ENCODE measurements at regions not wholly inside any gene's neighbourhood (a gene's known extent, or its start where the extent isn't known, plus 50 kb on each side); places are given as distances from the start of the nearest gene placed in this dataset.
"Not testable (repeated sequence)": the region's sequence is repeated elsewhere in the genome, so short reads cannot be mapped to it uniquely, and the experiment has no call there.

DNA sequence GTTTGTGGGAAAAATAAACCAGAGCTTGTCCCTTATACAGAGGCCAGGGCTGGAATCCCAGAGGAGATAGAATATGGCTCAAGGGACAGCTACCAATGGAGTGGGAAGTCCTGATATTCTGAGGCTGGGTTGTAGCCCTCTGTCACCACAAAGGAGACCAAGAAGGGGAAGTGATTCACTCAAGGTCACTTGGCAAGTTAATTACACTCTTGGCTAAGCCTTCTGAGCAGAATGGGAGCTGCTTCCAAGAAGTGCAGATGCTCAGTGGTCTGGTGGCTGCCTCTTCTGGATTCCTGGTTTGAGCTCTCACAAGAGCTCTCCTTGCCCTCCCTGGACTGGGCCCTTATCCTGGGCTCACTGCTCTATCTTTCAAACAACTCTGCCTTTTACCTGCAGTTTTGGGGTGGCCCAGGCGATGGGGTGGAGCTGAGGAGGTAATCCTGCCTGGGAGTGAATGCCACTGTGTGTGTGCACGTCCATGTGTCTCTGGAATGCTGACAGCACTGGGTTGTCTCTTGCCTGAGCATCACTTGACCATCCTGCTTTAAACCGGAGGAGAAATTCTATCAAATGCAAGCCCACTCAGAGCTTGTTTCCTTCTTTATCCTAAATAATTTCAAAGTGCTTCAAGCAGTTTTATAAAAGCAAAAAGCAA lies 168.2 kb downstream of the KCNS3 start:
- no peak overlapping the region for H3K4me3 ChIP-seq (ENCODE audit: low read length)
- no peak for DNase-seq (ENCODE audit: low read depth, low spot score)

DNA sequence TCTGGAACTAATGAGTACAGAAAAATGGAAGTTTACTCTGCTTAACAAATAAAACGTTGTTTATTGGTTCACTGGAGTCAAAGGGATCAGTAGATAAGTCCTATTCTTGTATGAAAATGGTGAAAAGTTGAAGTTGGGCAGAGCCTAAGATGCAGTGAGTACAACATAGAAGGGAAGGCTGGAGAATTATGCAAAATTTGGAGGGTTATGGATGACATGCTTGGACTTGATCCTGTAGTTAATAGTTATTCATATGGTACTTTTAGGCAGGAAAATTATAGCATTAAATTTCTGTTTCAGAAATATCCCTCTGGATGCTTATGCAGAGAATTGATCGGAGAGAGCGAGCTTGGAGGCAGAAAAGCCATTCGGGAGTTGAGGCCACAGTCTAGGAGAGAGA lies 167.6 kb downstream of the KCNS3 start:
- DNase-seq (ENCODE audit: low read depth, low spot score): no peak
- H3K4me3 ChIP-seq (ENCODE audit: low read length): no peak overlapping the region

DNA sequence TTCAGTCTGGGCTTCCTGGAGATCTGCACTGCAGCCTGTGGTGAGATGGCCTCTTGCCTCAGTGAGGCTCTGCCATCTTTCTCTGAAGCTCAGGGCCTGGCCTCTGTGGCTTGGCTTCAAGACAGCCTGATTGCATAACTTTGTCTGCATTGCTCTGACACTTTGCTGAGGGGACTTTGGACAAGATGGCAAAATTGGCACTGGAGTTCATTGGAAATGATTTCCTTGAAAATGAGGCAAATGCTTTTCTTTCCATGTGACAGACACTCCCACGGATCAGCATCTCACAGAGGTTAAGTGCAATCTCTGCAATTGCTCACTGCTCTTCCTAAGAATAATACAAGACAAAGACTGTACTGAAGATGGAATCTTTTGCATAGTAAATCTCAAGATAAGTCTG lies 166.8 kb downstream of the KCNS3 start:
- H3K4me3 ChIP-seq (ENCODE audit: low read length): no peak overlapping the region
- DNase-seq (ENCODE audit: low read depth, low spot score): no peak

DNA sequence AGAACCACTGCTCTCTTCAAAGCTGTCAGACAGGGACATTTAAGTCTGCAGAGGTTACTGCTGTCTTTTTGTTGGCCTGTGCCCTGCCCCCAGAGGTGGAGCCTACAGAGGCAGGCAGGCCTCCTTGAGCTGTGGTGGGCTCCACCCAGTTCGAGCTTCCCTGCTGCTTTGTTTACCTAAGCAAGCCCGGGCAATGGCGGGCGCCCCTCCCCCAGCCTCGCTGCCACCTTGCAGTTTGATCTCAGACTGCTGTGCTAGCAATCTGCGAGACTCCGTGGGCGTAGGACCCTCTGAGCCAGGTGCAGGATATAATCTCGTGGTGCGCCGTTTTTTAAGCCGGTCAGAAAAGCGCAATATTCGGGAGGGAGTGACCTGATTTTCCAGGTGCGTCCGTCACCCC lies 138.9 kb downstream of the KCNS3 start:
- not testable (repeated sequence) for H3K4me3 ChIP-seq (ENCODE audit: low read length); DNase-seq (ENCODE audit: low read depth, low spot score)

DNA sequence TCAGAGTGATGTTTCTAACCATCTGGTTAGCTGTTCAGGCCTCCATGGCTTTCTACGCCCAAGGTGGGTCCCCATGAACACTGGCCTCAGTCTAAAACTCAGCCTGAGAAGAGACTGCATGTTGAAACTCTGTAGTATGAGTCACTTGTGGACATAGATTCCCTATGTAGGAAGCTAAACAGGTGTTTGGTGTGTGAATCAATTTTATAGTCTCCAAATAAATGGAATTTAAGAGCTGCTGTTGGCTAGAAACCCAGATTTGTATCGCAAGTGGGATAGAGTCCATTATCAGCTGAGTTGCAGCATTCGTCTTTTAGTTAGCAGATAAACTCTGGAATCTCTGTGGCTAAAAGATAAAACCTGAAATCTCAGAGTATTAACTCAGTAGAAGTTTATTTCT lies 131.4 kb downstream of the KCNS3 start:
- no peak for DNase-seq (ENCODE audit: low read depth, low spot score)
- H3K4me3 ChIP-seq (ENCODE audit: low read length): no peak overlapping the region

DNA sequence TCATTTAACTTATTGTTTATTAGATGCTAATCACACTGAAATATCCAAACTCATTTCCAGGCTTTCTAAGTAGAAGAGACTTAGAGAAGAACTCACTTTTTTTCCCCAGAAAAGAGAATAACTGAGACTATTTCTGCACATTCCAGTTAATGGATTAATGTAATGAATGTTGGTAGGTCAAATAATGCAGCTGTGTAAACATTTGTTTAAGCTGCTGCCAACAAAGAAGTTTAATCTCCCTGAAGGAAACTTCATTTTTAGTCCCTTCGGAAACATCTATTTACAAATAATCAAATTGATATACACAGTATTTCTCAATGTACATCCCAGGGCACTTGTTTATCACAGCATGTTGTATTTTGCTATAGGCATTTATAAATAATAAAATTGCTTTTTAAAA lies 126.9 kb downstream of the KCNS3 start:
- no peak overlapping the region for H3K4me3 ChIP-seq (ENCODE audit: low read length)
- DNase-seq (ENCODE audit: low read depth, low spot score): no peak

DNA sequence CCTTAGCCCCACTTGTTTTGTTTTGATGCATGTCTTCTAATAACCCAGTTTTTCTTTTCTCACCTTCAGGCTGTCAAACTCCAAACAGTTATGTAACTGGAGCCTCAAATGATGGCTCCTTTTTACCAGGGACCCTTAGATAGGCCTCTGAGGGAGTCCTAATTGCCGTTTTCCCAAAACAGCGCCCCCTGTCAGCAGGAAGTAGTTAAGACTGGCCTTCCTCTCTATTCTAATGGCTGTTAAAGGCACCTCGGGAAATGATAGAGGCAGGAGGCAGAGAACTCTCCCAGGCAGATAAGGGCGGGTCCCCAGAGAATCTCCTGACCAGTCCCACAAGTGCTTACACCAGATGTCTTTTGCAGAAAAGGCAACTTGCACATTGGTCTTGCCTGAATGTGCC lies 123.2 kb downstream of the KCNS3 start:
- no peak for DNase-seq (ENCODE audit: low read depth, low spot score)

DNA sequence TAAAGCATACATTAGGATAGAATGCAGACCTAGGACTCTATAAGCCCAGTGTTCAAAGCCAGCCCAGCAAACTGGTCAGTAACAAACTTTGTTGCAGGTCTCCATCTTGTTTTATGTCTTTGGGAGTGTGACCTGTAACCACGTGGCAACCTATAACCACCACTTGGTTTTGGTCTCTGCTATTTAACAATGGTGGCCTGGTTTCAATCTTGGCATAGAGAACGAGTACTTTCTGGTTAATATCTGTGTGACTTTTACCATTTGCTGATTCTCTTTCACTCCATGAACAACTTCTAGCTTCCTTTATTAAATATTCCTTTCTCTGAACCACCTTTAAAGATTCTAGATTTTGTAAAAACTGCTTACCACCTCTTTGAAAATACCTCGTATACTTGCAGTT lies 118.5 kb downstream of the KCNS3 start:
- DNase-seq (ENCODE audit: low read depth, low spot score): no peak
- H3K4me3 ChIP-seq (ENCODE audit: low read length): no peak overlapping the region

More for the DNA sequence above, 123.2 kb downstream of the KCNS3 start:
- H3K4me3 ChIP-seq (ENCODE audit: low read length): no peak overlapping the region

DNA sequence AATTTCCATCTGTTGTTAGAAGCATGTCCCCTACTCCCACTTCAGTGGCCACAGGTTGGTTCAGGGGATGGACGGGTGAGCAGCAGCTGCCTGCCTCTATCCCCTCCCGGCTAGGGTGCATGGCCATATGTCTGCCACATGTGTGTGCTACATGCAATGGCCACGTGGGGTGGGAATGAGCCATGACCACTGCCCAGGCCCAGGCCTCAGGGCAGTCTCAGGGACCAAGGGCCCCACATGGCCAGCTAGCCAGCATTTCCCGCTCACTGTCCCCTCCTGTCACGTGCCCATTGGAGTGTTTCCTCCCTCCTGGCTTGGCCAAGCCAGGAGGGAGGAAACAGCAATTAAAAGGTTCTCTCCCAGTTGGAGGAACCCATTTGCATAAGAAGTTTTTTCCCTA lies 117.1 kb downstream of the KCNS3 start:
- H3K4me3 ChIP-seq (ENCODE audit: low read length): no peak overlapping the region
- no peak for DNase-seq (ENCODE audit: low read depth, low spot score)

Measured in Jurkat, Clone E6-1 (cell line).